GM20000 (cell line): ENCODE measurements at regions not wholly inside any gene's neighbourhood (a gene's known extent, or its start where the extent isn't known, plus 50 kb on each side); places are given as distances from the start of the nearest gene placed in this dataset.

Experiments used
- DNase-seq: peaks from one replicate; pipeline ENCODE4 v3.0.0; 2012; ENCODE audit warnings: low spot score
- CTCF ChIP-seq: IDR thresholded peaks from 2 replicates; pipeline ENCODE4 v1.5.1; 2012; ENCODE audit warnings: mild to moderate bottlenecking, control low read depth; ENCODE audit errors: extremely low read depth, missing control alignments

- no peak for TF ChIP-seq CTCF
Measured at GRCh38 chr6:4287372-4287771, 152.0 kb upstream of the ECI2 start.

GRCh38 chr6:4282926-4283325 lies 147.6 kb upstream of the ECI2 start:
- no peak for DNase-seq

More at GRCh38 chr6:4287372-4287771, 152.0 kb upstream of the ECI2 start:
- DNase-seq, result no peak

GRCh38 chr6:4281341-4282293 lies 146.2 kb upstream of the ECI2 start:
- DNase-seq, result peak; percentile 60
- TF ChIP-seq CTCF, result peak; percentile 22

More at GRCh38 chr6:4282926-4283325, 147.6 kb upstream of the ECI2 start:
- TF ChIP-seq CTCF, result no peak

GRCh38 chr6:4280707-4281106 lies 145.3 kb upstream of the ECI2 start:
- no peak for TF ChIP-seq CTCF
- DNase-seq, result no peak

- no peak for TF ChIP-seq CTCF
Measured at GRCh38 chr6:4280031-4280430, 144.7 kb upstream of the ECI2 start.

GRCh38 chr6:4274382-4275082 lies 139.2 kb upstream of the ECI2 start:
- no peak for TF ChIP-seq CTCF
- no peak for DNase-seq

More at GRCh38 chr6:4280031-4280430, 144.7 kb upstream of the ECI2 start:
- no peak for DNase-seq

GRCh38 chr6:4272996-4273395 lies 137.6 kb upstream of the ECI2 start:
- TF ChIP-seq CTCF, result no peak
- DNase-seq, result no peak
